ENCODE measurements at regions not wholly inside any gene's neighbourhood (a gene's known extent, or its start where the extent isn't known, plus 50 kb on each side); places are given as distances from the start of the nearest gene placed in this dataset.

DNA sequence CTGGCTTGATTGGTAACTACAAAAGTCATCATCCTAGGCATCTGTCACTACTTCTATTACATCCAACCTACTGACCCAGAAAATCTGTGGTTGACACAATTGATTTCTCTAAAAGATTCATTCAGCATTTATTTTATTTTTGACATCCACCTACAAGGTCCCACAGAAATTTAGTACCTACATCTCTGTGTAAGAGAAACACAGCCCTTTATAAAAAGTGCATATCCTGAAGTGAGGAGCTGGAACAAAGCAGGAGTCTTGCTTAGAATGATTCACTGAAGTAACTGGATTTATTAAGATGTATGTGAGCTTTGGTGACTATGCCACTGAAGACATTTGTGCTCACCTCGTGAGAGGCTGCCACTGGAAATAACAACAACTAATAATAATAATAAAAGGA, 391.0 kb downstream of the GPAT3 start:
- TF ChIP-seq, protein P1, sequence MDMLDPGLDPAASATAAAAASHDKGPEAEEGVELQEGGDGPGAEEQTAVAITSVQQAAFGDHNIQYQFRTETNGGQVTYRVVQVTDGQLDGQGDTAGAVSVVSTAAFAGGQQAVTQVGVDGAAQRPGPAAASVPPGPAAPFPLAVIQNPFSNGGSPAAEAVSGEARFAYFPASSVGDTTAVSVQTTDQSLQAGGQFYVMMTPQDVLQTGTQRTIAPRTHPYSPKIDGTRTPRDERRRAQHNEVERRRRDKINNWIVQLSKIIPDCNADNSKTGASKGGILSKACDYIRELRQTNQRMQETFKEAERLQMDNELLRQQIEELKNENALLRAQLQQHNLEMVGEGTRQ (IDR thresholded peaks at IDR 0.05; ENCODE audit: low read depth, low read length): no peak
- TF ChIP-seq POLR2A (IDR thresholded peaks at IDR 0.05; ENCODE audit: low read depth, low read length) (no peak), MAFK (IDR thresholded peaks at IDR 0.05; ENCODE audit: low read depth, low read length) (no peak)
- TF ChIP-seq, protein P2, sequence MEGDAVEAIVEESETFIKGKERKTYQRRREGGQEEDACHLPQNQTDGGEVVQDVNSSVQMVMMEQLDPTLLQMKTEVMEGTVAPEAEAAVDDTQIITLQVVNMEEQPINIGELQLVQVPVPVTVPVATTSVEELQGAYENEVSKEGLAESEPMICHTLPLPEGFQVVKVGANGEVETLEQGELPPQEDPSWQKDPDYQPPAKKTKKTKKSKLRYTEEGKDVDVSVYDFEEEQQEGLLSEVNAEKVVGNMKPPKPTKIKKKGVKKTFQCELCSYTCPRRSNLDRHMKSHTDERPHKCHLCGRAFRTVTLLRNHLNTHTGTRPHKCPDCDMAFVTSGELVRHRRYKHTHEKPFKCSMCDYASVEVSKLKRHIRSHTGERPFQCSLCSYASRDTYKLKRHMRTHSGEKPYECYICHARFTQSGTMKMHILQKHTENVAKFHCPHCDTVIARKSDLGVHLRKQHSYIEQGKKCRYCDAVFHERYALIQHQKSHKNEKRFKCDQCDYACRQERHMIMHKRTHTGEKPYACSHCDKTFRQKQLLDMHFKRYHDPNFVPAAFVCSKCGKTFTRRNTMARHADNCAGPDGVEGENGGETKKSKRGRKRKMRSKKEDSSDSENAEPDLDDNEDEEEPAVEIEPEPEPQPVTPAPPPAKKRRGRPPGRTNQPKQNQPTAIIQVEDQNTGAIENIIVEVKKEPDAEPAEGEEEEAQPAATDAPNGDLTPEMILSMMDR (conservative IDR thresholded peaks at IDR 0.05; ENCODE audit: low read depth, low read length): no peak

All from IMR-90 (cell line).